ENCODE measurements at regions not wholly inside any gene's neighbourhood (a gene's known extent, or its start where the extent isn't known, plus 50 kb on each side); places are given as distances from the start of the nearest gene placed in this dataset.

DNA sequence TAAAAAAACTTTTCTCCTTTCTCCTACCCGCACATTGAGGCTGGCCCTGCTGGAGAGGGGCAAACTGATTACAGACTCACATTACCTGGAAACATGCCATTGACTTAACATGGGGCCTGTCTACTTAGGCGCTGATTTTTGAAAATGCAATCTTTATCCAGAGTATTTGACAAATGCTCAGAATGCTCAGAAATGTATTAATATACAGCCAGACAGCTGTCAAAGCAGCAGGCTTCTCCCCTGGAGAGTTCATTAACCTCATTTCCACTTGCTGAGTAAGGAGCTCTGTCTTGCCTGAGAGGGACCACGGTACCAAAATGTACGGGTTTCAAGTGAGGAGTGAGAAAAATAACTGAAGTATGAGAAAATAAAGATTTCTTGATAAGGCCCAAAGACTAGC lies 95.7 kb downstream of the PAX1 start:
- BruUV-seq (replicated peaks), result no TSS peak
- intact Hi-C loops (cut with micrococcal nuclease; ENCODE audit: unreplicated experiment), result loop anchor here (10.0 kb wide), 1 partner anchor 514 kb away; no protein-coding TSS in a partner anchor

GRCh38 chr20:21798384-21798783 lies 92.9 kb downstream of the PAX1 start:
- ATAC-seq (no peak), DNase-seq (ENCODE audit: low spot score) (no peak), FAIRE-seq (no peak)
- no peaks in the 10 kb centered on the region for H4K20me1 ChIP-seq (ENCODE audit: insufficient read depth, low read length)
- no peak overlapping the region for H3K9ac ChIP-seq (ENCODE audit: insufficient read depth, low read depth, low read length)
- H3K36me3 ChIP-seq (replicated peaks in 1 of 2; ENCODE audit: control insufficient read depth in 1 of 2, insufficient read depth in 2 of 2, low read length in 2 of 2), result no peaks in the 10 kb centered on the region
- H3K9me3 ChIP-seq (ENCODE audit: low read length), result no peaks in the 10 kb centered on the region
- H3K27ac ChIP-seq (ENCODE audit: extremely low read length, insufficient read depth, low read length), result no peak overlapping the region
- in situ Hi-C loops (cut with HindIII; ENCODE audit: extremely low pct_ligation_motif_present, low pct_unique_long_range_greater_than_20kb) (no loop called here), intact Hi-C loops (cut with micrococcal nuclease; ENCODE audit: unreplicated experiment) (no loop called here)
- no peaks in the 10 kb centered on the region for H3K79me2 ChIP-seq (ENCODE audit: insufficient read depth, low read length)
- H3K4me1 ChIP-seq (ENCODE audit: insufficient read depth, low read length), result no peaks in the 10 kb centered on the region
- H2AFZ ChIP-seq (ENCODE audit: low read length), result no peak overlapping the region
- peaks cover 0 to 12% of the 10 kb centered on the region in 2 experiments; a peak in 1 of 5 replicates for H3K27me3 ChIP-seq (ENCODE audit: control insufficient read depth in 1 of 2, insufficient read depth in 2 of 2, low read length in 2 of 2)
- H3K4me3 ChIP-seq (replicated peaks in 1 of 3; ENCODE audit: insufficient read depth in 1 of 3, low read depth in 2 of 3, low read length in 3 of 3), result no peak overlapping the region
- H3K4me2 ChIP-seq (ENCODE audit: low read depth, low read length), result no peak overlapping the region
- ChIA-PET CTCF (ENCODE audit: low intra/inter-chr PET ratio, low total read pairs) (no interaction called here), POLR2A (no interaction called here)
- WGBS (ENCODE audit: low lambda C conversion rate), result 32% methylated on average over 5 of the region's 5 CpGs
- no TSS peak for BruUV-seq (replicated peaks)
- TF ChIP-seq, protein P1, sequence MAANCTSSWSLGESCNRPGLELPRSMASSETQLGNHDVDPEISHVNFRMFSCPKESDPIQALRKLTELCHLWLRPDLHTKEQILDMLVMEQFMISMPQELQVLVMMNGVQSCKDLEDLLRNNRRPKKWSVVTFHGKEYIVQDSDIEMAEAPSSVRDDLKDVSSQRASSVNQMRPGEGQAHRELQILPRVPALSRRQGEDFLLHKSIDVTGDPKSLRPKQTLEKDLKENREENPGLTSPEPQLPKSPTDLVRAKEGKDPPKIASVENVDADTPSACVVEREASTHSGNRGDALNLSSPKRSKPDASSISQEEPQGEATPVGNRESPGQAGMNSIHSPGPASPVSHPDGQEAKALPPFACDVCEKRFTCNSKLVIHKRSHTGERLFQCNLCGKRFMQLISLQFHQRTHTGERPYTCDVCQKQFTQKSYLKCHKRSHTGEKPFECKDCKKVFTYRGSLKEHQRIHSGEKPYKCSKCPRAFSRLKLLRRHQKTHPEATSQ (CRISPR knock-in tag; IDR thresholded peaks at IDR 0.05; ENCODE audit: borderline replicate concordance), result no peak
- no peak for TF ChIP-seq SMAD1 (CRISPR knock-in tag; IDR thresholded peaks at IDR 0.05; ENCODE audit: borderline replicate concordance, low read depth)
- TF ChIP-seq, protein P2, sequence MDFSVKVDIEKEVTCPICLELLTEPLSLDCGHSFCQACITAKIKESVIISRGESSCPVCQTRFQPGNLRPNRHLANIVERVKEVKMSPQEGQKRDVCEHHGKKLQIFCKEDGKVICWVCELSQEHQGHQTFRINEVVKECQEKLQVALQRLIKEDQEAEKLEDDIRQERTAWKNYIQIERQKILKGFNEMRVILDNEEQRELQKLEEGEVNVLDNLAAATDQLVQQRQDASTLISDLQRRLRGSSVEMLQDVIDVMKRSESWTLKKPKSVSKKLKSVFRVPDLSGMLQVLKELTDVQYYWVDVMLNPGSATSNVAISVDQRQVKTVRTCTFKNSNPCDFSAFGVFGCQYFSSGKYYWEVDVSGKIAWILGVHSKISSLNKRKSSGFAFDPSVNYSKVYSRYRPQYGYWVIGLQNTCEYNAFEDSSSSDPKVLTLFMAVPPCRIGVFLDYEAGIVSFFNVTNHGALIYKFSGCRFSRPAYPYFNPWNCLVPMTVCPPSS (IDR thresholded peaks at IDR 0.05), result peak; percentile 91; the same call in 1 of the 2 replicates
- no peak for TF ChIP-seq LCORL (IDR thresholded peaks at IDR 0.05)
- no peak for TF ChIP-seq LCORL (CRISPR knock-in tag; IDR thresholded peaks at IDR 0.05)
- TF ChIP-seq MTA3 (CRISPR knock-in tag; IDR thresholded peaks at IDR 0.05), result no peak
- no peak for TF ChIP-seq CREM (IDR thresholded peaks at IDR 0.05)
- TF ChIP-seq CREM (CRISPR knock-in tag; IDR thresholded peaks at IDR 0.05), result no peak
- TF ChIP-seq STAT5B (CRISPR knock-in tag; IDR thresholded peaks at IDR 0.05), result no peak
- TF ChIP-seq ZSCAN31 (CRISPR knock-in tag; IDR thresholded peaks at IDR 0.05; ENCODE audit: low read depth), result no peak
- no peak for TF ChIP-seq PHF5A (CRISPR knock-in tag; IDR thresholded peaks at IDR 0.05; ENCODE audit: low read depth, unreplicated experiment)
- TF ChIP-seq SAFB2 (CRISPR knock-in tag; IDR thresholded peaks at IDR 0.05; ENCODE audit: borderline replicate concordance, low read depth), result no peak

More for the DNA sequence above, 95.7 kb downstream of the PAX1 start:
- FAIRE-seq (no peak), DNase-seq (ENCODE audit: low spot score) (no peak), ATAC-seq (no peak)
- Histone ChIP-seq H3K27ac (ENCODE audit: extremely low read length, insufficient read depth, low read length) (no peak overlapping the region), H3K4me2 (ENCODE audit: low read depth, low read length) (no peak overlapping the region), H3K79me2 (ENCODE audit: insufficient read depth, low read length) (no peaks in the 10 kb centered on the region), H3K4me1 (ENCODE audit: insufficient read depth, low read length) (no peaks in the 10 kb centered on the region), H3K4me3 (replicated peaks in 1 of 3; ENCODE audit: insufficient read depth in 1 of 3, low read depth in 2 of 3, low read length in 3 of 3) (no peak overlapping the region), H3K9ac (ENCODE audit: insufficient read depth, low read depth, low read length) (no peak overlapping the region), H2AFZ (ENCODE audit: low read length) (no peak overlapping the region), H3K27me3 (ENCODE audit: control insufficient read depth in 1 of 2, insufficient read depth in 2 of 2, low read length in 2 of 2) (peaks cover 0 to 12% of the 10 kb centered on the region in 2 experiments; a peak in 1 of 5 replicates), H3K9me3 (ENCODE audit: low read length) (no peaks in the 10 kb centered on the region), H3K36me3 (replicated peaks in 1 of 2; ENCODE audit: control insufficient read depth in 1 of 2, insufficient read depth in 2 of 2, low read length in 2 of 2) (no peaks in the 10 kb centered on the region), H4K20me1 (ENCODE audit: insufficient read depth, low read length) (no peaks in the 10 kb centered on the region)
- POLR2A ChIA-PET, result no interaction called here
- CTCF ChIA-PET (ENCODE audit: low intra/inter-chr PET ratio, low total read pairs), result no interaction called here
- TF ChIP-seq, protein P1 (CRISPR knock-in tag; IDR thresholded peaks at IDR 0.05; ENCODE audit: borderline replicate concordance), result no peak
- no peak for TF ChIP-seq THAP8 (CRISPR knock-in tag; IDR thresholded peaks at IDR 0.05; ENCODE audit: borderline replicate concordance)
- 3% methylated on average over 4 of the region's 4 CpGs for whole genome bisulfite sequencing (ENCODE audit: low lambda C conversion rate)
- in situ Hi-C loops (cut with HindIII; ENCODE audit: extremely low pct_ligation_motif_present, low pct_unique_long_range_greater_than_20kb), result loop anchor here (10.0 kb wide), 1 partner anchor 504 kb away; no protein-coding TSS in a partner anchor

Measured in HepG2 (cell line).